Sciatic nerve (tissue), 2 donors: ENCODE measurements at regions not wholly inside any gene's neighbourhood (a gene's known extent, or its start where the extent isn't known, plus 50 kb on each side); places are given as distances from the start of the nearest gene placed in this dataset.

Experiments
- ATAC-seq: fragments of 200-7000 bp; cut with Tn5 transposase; one replicate; pipeline ENCODE4 v1.9.1; 2020; ENCODE audit warnings: mild to moderate bottlenecking, moderate library complexity
- DNase-seq: peaks from one replicate; pipeline ENCODE4 v3.0.0-alpha.2; 2020; ENCODE audit warnings: low spot score
- intact Hi-C: fragments of 100-400 bp; cut with DNase I; formaldehyde crosslinking; loops from one replicate; pipeline ENCODE4 v1.14.2; 2022
- donor health status: DM: no; HTN: no; CAD: no.
- donor health status: DM: no; HTN: no; CAD: no.

DNA sequence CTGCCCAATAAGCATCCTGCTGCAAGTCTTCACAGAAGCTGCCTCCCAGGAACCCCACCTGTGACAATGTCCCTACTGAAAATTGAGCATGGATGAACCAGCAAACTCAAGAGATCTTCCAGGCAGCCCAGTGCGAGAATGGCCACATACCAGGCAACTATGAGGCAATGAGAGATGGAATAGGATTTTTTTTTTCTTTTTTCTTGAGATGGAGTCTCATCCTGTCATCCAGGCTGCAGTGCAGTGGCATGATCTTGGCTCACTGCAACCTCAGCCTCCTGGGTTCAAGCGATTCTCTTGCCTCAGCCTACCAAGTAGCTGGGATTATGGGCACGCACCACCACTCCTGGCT lies 60.9 kb upstream of the ARL8B start:
- no peak for DNase-seq
- intact Hi-C loops, result no loop called here
- no peak for ATAC-seq

DNA sequence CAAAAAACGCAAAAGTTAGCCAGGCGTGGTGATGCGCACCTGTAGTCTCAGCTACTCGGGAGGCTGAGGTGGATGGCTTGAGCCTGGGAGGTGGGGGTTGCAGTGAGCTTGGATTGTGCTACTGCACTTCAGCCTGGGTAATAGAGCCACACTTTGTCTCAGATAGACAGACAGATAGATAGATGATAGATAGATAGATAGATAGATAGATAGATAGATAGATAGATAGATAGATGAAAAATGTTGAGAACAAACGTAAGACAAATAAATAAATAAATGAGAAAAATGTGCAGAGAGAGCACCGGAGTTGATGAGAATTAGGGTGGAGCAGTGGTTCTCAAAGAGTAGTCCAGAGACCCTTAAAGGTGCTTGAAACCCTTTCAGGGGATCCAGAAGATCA lies 58.4 kb upstream of the ARL8B start:
- intact Hi-C loops, result no loop called here
- DNase-seq (no peak), ATAC-seq (no peak)

DNA sequence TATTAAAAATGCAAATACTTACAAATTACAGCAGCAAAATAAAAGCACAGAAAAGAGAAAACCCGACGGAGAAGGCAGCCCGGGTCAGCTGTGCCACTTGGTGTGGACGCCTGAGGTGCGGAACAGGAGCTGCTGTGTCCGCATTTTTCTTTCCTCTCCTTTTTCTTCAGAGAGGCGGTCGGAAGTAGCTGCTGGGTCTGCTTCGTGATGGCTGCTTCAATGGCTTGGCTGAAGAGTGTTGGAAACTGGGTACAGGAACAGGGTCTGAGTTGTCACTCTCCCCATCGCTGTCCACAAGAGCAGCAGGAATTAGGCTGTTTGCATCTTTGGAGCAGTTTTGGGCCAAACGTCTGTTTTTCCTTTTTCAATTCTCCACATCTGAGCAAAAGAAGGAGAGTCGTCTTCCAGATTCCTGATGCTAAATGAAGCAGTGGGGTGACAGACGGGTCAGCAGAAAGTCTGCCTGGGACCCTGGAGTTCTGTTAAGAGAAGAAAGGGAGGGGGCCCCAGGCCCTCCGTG lies 53.5 kb upstream of the ARL8B start:
- DNase-seq (no peak), ATAC-seq (no peak)

DNA sequence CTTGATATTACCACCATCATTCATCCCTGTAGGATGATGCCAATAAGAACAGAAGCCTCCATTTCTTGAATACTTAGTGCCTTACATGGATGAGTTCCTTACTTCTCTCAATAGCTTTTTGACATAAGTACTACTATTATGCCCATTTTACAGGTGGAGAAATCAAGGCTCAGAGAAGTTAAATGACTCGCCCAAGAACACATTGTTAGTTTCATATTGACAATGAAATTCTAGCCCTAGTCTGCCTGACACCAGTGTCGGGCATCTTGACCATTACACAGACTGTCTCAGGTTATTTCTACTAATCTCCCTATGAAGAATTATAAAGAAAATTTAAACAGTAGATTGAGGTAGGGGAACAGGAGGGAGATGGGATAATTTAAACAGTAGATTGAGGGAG lies 52.5 kb upstream of the ARL8B start:
- ATAC-seq (no peak), DNase-seq (no peak)
- intact Hi-C loops, result no loop called here

More for the DNA sequence above, 53.5 kb upstream of the ARL8B start:
- intact Hi-C loops, result no loop called here

DNA sequence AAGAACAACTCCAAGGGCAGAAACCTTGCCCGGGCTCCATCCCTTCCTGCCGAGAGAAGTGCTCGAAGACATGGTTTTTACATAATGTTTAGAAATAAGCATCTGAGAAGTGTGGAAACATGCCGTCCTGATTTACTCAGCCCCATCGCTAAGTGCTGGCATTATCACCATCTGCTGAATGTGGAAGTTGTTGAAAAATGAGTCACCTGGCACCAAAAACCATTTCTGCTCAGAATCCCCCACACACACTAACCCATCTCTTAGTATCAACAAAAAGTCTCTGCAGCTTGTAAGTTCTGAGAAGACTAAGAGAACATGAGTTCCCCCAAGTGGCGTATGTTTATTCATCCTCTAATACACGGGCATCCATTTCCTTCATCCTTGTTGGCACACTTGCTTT lies 51.0 kb upstream of the ARL8B start:
- intact Hi-C loops, result no loop called here
- DNase-seq (no peak), ATAC-seq (peak; percentile 62)

DNA sequence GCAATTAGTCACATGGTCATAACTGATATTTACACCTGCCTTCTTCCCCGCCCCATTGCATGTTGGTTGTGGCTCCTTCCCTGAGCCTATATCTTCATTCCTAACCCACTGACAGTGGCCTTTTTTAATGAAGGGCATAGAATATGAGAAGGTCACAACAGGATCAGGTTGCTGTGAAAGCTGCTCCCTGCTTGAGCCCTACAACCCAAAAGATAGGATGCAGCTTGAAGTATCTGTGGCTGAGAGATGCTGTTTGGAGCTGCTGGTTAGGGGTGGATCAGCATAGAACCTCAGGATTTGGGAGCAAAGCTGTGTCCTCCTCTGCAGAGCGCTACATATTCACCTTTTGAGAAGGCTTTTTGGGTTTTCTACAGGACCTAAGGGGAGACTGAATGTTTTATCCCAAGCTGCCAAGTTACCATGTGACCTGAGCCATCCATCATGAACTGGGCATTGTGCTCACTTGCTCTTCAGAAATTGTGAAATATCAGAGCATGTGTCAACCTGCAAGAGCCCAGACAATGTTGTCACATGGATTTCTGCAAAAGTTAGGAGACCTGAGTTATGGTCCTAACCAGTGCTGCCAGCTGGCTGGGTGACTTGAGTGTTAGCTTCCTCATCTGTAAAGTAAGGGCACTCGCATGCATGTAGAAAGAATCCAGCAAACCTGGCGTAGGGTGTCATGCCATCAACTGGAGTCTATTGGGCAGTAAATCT lies 49.8 kb upstream of the ARL8B start:
- ATAC-seq (peak; percentile 76), DNase-seq (no peak)
- intact Hi-C loops, result no loop called here
